ENCODE measurements at regions not wholly inside any gene's neighbourhood (a gene's known extent, or its start where the extent isn't known, plus 50 kb on each side); places are given as distances from the start of the nearest gene placed in this dataset.

- TF ChIP-seq CTCF (IDR thresholded peaks at IDR 0.05), result no peak
- no peak for TF ChIP-seq POLR2A (IDR thresholded peaks at IDR 0.05)
Observed at GRCh38 chr12:75674393-75674792, 163.0 kb upstream of the KRR1 start.

All from thyroid gland (tissue), 4 donors.